Thymus (tissue), 11 donors: ENCODE measurements at regions not wholly inside any gene's neighbourhood (a gene's known extent, or its start where the extent isn't known, plus 50 kb on each side); places are given as distances from the start of the nearest gene placed in this dataset.

Experiments used
- DNase-seq, 9 donors: peaks; one replicate each; pipeline ENCODE4 v3.0.0-alpha.2; 2013; ENCODE audit warnings: low spot score in 9 of 9, low read depth in 6 of 9, missing footprints in 1 of 9
- H3K27ac ChIP-seq, 2 donors: one replicate each; pipeline ENCODE4 v1.5.1; 2013; ENCODE audit warnings: control low read depth in 1 of 2, low read depth in 1 of 2, low read length in 1 of 2, mild to moderate bottlenecking in 1 of 2, moderate library complexity in 1 of 2
- H3K27me3 ChIP-seq, 2 donors: one replicate each; pipeline ENCODE4 v1.5.1; 2013; ENCODE audit warnings: low read length in 1 of 2; ENCODE audit not compliant: control insufficient read depth in 2 of 2, insufficient read depth in 1 of 2
- H3K36me3 ChIP-seq, 2 donors: one replicate each; pipeline ENCODE4 v1.5.1; 2013; ENCODE audit warnings: low read length in 1 of 2, mild to moderate bottlenecking in 1 of 2, moderate library complexity in 1 of 2; ENCODE audit not compliant: control insufficient read depth in 2 of 2, insufficient read depth in 2 of 2
- H3K4me1 ChIP-seq, 2 donors: one replicate each; pipeline ENCODE4 v1.5.1; 2013; ENCODE audit warnings: low read length in 2 of 2; ENCODE audit not compliant: control insufficient read depth in 2 of 2, insufficient read depth in 2 of 2
- H3K4me3 ChIP-seq, 2 donors: one replicate each; pipeline ENCODE4 v1.5.1; 2013; ENCODE audit warnings: low read length in 2 of 2, control low read depth in 1 of 2, mild to moderate bottlenecking in 1 of 2
- H3K9me3 ChIP-seq, 2 donors: one replicate each; pipeline ENCODE4 v1.5.1; 2013; ENCODE audit warnings: low read length in 1 of 2, mild to moderate bottlenecking in 1 of 2; ENCODE audit not compliant: control insufficient read depth in 2 of 2, insufficient read depth in 1 of 2
- WGBS: extraction: QIAGEN DNeasy Blood & Tissue Kit; methylation state at CpG from one replicate; pipeline ENCODE4 v1.1.7; 2013; 5-methylcytosine and 5-hydroxymethylcytosine counted together
- donor health status: healthy.

DNA sequence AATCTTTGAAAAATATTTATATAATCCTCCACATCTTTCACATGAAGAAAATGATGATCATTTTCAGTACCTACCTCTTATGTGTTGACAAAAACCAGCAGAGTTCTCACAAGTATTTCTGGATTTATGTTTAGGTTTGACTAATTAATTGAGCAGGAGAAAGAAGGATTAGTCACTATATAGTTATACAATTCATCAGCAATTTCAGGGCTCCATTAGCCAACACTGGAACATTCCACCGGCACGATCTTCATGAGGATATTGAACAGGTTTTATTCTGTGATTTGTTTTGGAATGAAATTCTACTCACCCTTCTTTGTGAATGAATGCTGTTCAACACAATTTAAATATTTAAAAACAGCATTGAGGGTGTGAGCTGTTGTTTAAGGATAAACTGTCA lies 163.2 kb downstream of the SEM1 start:
- 94% methylated on average over 2 of the region's 2 CpGs for WGBS
- no peak for DNase-seq
- H3K27me3 ChIP-seq = no peaks in the 10 kb centered on the region
- no peaks in the 10 kb centered on the region for H3K4me1 ChIP-seq
- no peaks in the 10 kb centered on the region for H3K9me3 ChIP-seq
- no peak overlapping the region for H3K27ac ChIP-seq
- no peaks in the 10 kb centered on the region for H3K36me3 ChIP-seq
- no peak overlapping the region for H3K4me3 ChIP-seq

DNA sequence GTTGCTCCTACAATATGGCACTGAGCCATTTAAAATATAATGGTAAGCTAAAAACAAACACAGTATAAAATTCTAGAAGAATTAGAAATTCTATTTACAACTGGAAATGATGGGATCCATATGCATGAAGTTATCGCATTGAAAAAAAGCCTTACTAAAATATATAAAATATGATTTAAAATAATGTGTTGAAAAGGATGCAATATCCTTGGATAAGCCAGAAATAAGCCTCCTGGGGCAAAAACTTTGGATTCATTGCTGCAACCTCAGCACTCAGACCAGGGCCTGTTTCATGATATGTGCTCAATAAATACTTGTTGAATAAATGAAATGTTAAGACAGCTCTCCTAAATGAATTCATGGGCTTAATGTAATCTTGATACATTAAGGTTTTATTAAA lies 170.2 kb downstream of the SEM1 start:
- 96% methylated on average over 1 of the region's 1 CpG for WGBS
- Histone ChIP-seq H3K9me3 (no peaks in the 10 kb centered on the region), H3K4me3 (no peak overlapping the region), H3K27me3 (no peaks in the 10 kb centered on the region), H3K27ac (no peak overlapping the region), H3K36me3 (no peaks in the 10 kb centered on the region), H3K4me1 (no peaks in the 10 kb centered on the region)
- DNase-seq = no peak

DNA sequence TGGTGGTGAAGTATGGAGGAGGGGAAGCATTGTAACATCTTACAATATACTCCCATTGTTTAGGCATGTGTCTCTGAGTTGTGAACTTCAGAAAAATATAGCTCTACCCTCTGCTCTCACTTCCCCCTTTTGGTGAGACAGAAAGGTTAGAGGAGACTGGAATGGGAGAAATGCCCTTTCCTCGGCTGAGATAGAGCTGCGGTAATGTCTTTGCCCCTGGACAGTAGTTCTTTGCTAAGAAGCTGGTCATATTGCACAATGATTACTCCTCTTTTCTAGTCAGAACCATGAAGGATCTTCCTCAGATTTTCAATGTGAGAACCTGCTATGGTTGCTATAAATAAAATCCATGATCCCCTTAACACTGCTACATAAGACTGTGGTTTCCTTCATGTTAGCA lies 171.0 kb downstream of the SEM1 start:
- no peak for DNase-seq
- WGBS = 17% methylated on average over 2 of the region's 2 CpGs

GRCh38 chr7:96534221-96534620 lies 175.4 kb downstream of the SEM1 start:
- no peaks in the 10 kb centered on the region for H3K27me3 ChIP-seq
- 77% methylated on average over 3 of the region's 3 CpGs for WGBS
- no peaks in the 10 kb centered on the region for H3K4me1 ChIP-seq
- H3K27ac ChIP-seq = no peak overlapping the region
- no peaks in the 10 kb centered on the region for H3K36me3 ChIP-seq
- H3K9me3 ChIP-seq = no peaks in the 10 kb centered on the region
- no peak for DNase-seq
- H3K4me3 ChIP-seq = no peak overlapping the region

More for the DNA sequence above, 171.0 kb downstream of the SEM1 start:
- no peak overlapping the region for H3K4me3 ChIP-seq
- H3K9me3 ChIP-seq = no peaks in the 10 kb centered on the region
- no peaks in the 10 kb centered on the region for H3K4me1 ChIP-seq
- no peak overlapping the region for H3K27ac ChIP-seq
- H3K36me3 ChIP-seq = no peaks in the 10 kb centered on the region
- no peaks in the 10 kb centered on the region for H3K27me3 ChIP-seq

DNA sequence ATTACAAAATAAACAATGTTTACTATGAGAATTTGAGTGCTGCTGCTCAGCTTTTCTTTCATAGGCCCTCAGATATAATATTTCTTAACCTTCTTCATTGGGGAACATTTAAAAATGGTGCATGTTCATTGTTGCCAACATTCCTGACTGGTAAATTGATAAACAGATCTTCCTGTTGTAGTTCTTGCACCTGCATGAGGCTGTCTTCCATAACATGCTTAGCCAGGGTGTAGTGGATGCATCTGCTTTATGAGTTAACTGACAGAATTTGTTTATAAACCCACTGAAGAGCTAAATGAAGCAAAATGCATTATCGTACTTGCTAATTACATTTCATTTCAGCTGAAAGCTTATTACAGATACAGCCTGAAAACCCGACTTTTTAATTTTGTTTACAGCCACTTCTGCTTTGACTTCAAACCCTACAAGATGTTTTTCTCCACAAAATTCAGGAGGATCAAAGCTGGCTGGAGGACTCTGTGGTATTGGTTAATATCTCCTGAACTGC lies 177.2 kb downstream of the SEM1 start:
- WGBS = 92% methylated on average over 2 of the region's 2 CpGs

DNA sequence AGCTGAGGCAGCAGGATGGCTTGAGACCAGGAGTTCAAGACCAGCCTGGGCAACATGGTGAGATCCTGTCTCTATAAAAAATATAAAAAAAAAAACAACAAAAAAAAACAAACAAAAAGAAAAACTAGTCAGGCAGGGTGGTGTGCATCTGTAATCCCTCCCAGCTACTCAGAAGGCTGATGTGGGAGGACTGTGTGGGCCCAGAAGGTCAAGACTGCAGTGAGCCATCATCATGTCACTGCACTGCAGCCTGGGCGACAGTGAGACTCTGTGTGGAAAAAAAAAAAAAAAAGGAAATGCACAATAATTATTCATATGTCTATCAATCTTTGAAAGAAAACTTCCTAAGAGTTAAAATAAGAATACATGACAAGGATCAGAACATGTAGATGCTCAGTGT lies 178.3 kb downstream of the SEM1 start:
- Histone ChIP-seq H3K4me3 (no peak overlapping the region), H3K9me3 (no peaks in the 10 kb centered on the region), H3K27ac (no peak overlapping the region), H3K4me1 (no peaks in the 10 kb centered on the region), H3K27me3 (no peaks in the 10 kb centered on the region), H3K36me3 (no peaks in the 10 kb centered on the region)
- DNase-seq = no peak
- 97% methylated on average over 1 of the region's 1 CpG for WGBS

More for the DNA sequence above, 177.2 kb downstream of the SEM1 start:
- H3K4me1 ChIP-seq = no peaks in the 10 kb centered on the region
- no peaks in the 10 kb centered on the region for H3K9me3 ChIP-seq
- no peak overlapping the region for H3K4me3 ChIP-seq
- no peak for DNase-seq
- no peaks in the 10 kb centered on the region for H3K27me3 ChIP-seq
- H3K27ac ChIP-seq = no peak overlapping the region
- no peaks in the 10 kb centered on the region for H3K36me3 ChIP-seq

- H3K27ac ChIP-seq = no peak overlapping the region
- no peaks in the 10 kb centered on the region for H3K27me3 ChIP-seq
- no peaks in the 10 kb centered on the region for H3K36me3 ChIP-seq
- H3K4me3 ChIP-seq = no peak overlapping the region
- H3K4me1 ChIP-seq = no peaks in the 10 kb centered on the region
- no peaks in the 10 kb centered on the region for H3K9me3 ChIP-seq
- DNase-seq = no peak
- WGBS = 98% methylated on average over 1 of the region's 1 CpG
Observed at GRCh38 chr7:96530786-96531185, 178.9 kb downstream of the SEM1 start.

DNA sequence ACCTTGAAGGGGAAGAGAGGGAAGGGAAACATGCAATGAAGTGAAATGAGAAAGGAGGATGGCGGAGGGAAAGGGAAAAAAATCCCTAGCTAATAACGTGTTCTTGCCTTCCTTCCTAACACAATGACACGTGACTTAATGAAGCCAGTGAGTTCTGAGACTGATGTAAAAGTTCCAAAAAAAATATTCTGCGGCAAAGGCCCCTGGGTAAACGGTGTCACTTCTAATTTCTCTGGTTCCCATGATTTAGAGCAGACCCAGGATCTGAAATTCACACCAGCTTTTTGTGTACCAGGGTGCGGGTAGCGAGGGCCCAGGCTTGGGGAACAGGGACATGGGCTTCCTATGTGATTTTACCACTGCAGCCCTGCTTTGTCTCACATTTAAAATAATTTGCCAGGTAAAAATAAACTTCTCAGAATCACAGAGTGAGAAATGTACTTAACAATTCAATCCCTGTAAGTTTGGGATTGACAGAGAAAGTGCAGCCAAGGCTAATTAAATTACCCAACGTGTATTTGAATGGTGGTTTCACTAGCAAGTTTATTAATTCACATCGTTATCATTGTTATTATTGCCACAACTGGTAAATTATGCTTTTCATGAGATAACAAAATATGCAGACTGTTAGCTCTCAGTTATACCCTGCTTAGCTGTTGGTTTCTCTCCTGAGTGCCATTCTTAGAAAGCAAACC lies 182.4 kb downstream of the SEM1 start:
- Histone ChIP-seq H3K27me3 (no peaks in the 10 kb centered on the region), H3K4me3 (no peak overlapping the region), H3K36me3 (no peaks in the 10 kb centered on the region), H3K4me1 (no peaks in the 10 kb centered on the region), H3K27ac (no peak overlapping the region), H3K9me3 (no peaks in the 10 kb centered on the region)
- WGBS = 89% methylated on average over 9 of the region's 9 CpGs
- no peak for DNase-seq

DNA sequence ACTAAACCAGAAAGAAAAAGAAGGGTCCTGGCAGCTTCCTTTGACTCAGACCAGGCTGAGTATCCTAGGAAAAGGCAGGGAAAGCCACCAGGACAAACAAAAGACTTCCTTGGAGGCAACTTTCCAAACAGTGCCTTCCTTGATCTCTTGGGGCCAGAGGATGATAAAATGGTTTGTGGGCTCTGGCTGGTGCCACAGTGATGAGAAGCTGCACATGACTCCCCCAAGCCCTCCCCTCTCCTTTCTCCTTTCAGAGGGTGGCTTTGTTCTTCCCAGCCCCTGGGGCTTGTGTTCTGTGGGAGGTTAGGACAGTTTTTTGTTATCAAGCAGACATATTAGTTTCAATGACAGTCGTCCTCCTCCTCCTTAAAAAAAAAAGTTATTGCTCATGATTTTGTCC lies 183.2 kb downstream of the SEM1 start:
- H3K9me3 ChIP-seq = no peaks in the 10 kb centered on the region
- no peak overlapping the region for H3K4me3 ChIP-seq
- H3K4me1 ChIP-seq = no peaks in the 10 kb centered on the region
- H3K27ac ChIP-seq = no peak overlapping the region
- no peaks in the 10 kb centered on the region for H3K36me3 ChIP-seq
- no peak for DNase-seq
- no peaks in the 10 kb centered on the region for H3K27me3 ChIP-seq
- WGBS = 76% methylated on average over 1 of the region's 1 CpG
